ENCODE measurements at regions not wholly inside any gene's neighbourhood (a gene's known extent, or its start where the extent isn't known, plus 50 kb on each side); places are given as distances from the start of the nearest gene placed in this dataset.

DNA sequence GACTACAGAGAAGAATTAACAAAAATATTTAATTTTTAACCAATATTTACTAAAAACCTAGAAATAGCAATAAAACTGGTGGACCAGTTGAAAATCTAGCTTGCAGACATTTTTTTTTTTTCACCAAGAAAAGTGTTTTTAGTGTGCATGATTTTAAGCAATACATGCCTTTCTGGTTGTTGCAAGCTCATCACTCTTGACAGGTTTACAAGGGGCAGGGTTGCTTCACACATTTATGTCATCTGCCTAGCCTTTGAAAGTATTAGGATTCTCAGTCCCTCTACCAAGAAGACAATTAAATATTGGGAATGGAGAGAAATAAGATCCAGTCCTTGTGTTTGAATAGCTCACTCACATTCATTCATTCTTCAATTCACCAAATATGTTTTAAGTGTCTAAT lies 53.8 kb upstream of the LYPLAL1 start:
- no peak for DNase-seq (ENCODE audit: low read depth in 3 of 3, low spot score in 2 of 3)

DNA sequence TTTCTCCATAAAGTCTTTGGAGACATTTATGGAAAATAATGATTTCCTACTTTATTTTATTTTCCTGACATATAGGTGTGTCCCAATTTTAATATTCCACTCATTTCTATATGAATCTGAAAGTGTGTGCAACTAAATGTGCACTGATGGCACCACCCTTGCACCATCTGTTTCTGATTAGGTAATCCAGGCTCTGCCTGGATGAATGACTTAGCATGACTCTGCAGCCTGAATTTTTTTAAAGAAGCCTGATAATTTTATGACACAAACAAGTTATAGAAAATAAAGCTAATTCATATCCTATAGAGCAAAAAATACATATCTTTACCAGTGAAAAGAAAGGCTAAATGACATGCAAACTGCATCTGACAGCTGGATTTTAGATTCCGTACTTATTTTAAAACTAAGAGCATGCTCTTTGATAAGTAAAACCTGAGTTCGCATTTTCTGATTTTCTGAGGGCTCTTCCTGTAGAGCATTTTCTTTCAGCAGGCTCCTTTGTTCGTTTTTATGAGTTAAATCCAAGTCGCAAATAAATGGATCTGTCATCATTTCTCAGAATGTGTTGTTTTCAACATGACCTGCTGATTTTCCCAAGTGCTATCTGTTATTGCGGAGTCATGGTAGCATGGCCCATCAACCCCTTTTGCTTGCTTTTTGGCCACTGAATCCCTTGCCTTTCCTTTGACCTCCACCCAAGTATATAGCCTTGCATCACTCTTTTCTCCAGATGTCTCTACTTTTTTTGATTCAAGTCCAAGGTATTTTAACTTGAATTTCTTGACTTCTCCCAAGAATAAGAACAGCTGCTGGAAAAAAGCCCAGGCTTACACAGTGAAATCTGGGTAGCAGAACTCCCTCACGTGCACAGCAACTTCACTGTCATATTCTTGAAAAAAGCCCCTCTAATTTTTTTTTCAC lies 52.8 kb upstream of the LYPLAL1 start:
- DNase-seq (ENCODE audit: low read depth in 3 of 3, low spot score in 2 of 3), result peak; percentile 18 to 29 (median 21)

DNA sequence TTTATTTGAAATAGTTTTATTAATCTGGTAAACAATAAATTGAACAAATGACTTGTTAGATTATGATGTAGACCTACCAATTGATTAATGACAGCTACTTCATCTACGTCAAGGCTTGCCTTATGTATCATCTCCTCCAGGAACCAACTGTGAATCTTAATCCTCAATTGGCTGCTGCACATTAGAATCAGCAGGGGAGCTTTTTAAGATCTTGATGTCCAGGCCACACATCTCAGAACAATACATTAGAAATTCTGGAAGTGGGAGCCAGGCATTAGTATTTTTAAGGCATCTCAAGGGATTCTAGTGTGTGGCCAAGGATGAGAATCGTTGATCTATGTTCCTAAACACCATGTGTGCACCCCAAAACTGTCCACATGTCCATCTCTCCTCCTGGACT lies 52.0 kb upstream of the LYPLAL1 start:
- DNase-seq (ENCODE audit: low read depth in 3 of 3, low spot score in 2 of 3), result no peak

DNA sequence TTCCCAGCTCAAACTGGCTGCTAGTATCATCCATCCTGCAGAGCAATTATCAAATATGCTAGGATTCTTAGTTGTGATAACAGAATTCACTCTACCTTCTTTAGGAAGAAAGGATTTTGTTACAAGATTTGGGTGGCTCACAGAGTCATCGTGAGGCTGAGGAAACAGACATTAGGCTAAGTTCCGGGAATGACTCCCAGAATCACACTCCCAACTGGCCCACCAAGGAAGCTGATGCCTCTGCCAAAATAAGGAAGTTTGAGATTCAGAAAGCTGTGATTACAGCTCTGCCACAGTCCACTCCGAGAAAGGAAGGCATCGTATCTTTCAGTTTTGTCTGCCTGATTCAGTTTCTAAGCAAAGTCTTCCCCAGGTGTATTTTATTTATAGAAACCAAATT lies 50.6 kb upstream of the LYPLAL1 start:
- DNase-seq (ENCODE audit: low read depth in 3 of 3, low spot score in 2 of 3), result no peak

Measured in right renal cortex interstitium (tissue), 3 donors.